Endodermal cell (in vitro differentiated cells): ENCODE measurements at regions not wholly inside any gene's neighbourhood (a gene's known extent, or its start where the extent isn't known, plus 50 kb on each side); places are given as distances from the start of the nearest gene placed in this dataset.

Experiments used
- DNase-seq: peaks from one replicate; pipeline ENCODE4 v3.0.0-alpha.2; 2017
- H3K27ac ChIP-seq: 2 replicates; pipeline ENCODE4 v1.5.1; 2013; ENCODE audit warnings: mild to moderate bottlenecking, low read depth, low read length, moderate library complexity
- H3K27me3 ChIP-seq: 2 replicates; pipeline ENCODE4 v1.6.1; 2013; ENCODE audit warnings: mild to moderate bottlenecking, low read length, moderate library complexity; ENCODE audit not compliant: insufficient read depth, control insufficient read depth, poor library complexity, severe bottlenecking
- H3K36me3 ChIP-seq: 2 replicates; pipeline ENCODE4 v1.7.0; 2013; ENCODE audit warnings: mild to moderate bottlenecking, low read length, moderate library complexity; ENCODE audit not compliant: control insufficient read depth, insufficient read depth
- H3K4me1 ChIP-seq: one replicate; pipeline ENCODE4 v1.7.0; 2013; ENCODE audit warnings: low read length; ENCODE audit not compliant: control insufficient read depth, insufficient read depth
- H3K4me3 ChIP-seq: 2 replicates; pipeline ENCODE4 v1.5.1; 2013; ENCODE audit warnings: mild to moderate bottlenecking, low read length, moderate library complexity
- H3K9ac ChIP-seq: 2 replicates; pipeline ENCODE4 v1.6.1; 2013; ENCODE audit warnings: mild to moderate bottlenecking, low read length, moderate library complexity; ENCODE audit not compliant: poor library complexity, severe bottlenecking; ENCODE audit errors: extremely low read depth
- H3K9me3 ChIP-seq: 2 replicates; pipeline ENCODE4 v1.6.1; 2013; ENCODE audit warnings: mild to moderate bottlenecking, low read length, moderate library complexity; ENCODE audit not compliant: control insufficient read depth
- H3K27ac Mint-ChIP-seq: 2 replicates; pipeline ENCODE4 v1.8.0; 2020; ENCODE audit warnings: mixed read lengths
- H3K27me3 Mint-ChIP-seq: 2 replicates; pipeline ENCODE4 v1.8.0; 2021; ENCODE audit warnings: mild to moderate bottlenecking, mixed read lengths; ENCODE audit not compliant: insufficient read depth
- H3K36me3 Mint-ChIP-seq: 2 replicates; pipeline ENCODE4 v1.8.0; 2020; ENCODE audit warnings: low read depth, mixed read lengths
- H3K4me1 Mint-ChIP-seq: 2 replicates; pipeline ENCODE4 v1.8.0; 2020; ENCODE audit warnings: mixed read lengths
- H3K4me3 Mint-ChIP-seq: 2 replicates; pipeline ENCODE4 v1.8.0; 2020; ENCODE audit warnings: mild to moderate bottlenecking, moderate library complexity, mixed read lengths
- H3K9me3 Mint-ChIP-seq: 2 replicates; pipeline ENCODE4 v1.8.0; 2020; ENCODE audit warnings: mild to moderate bottlenecking, mixed read lengths
- WGBS, 2 experiments: methylation state at CpG; one replicate each; pipeline versions ENCODE4 v1.1.5 to v1.1.7; 2013; ENCODE audit warnings: missing lambda C conversion rate in 2 of 2, mixed read lengths in 1 of 2; ENCODE audit not compliant: insufficient coverage in 1 of 2, insufficient read length in 1 of 2; 5-methylcytosine and 5-hydroxymethylcytosine counted together
- TF ChIP-seq, protein P1 (sequence below): fragments of 200-600 bp; sonication (generic); conservative IDR thresholded peaks from 2 replicates; pipeline ENCODE4 v1.5.0; 2021; ENCODE audit warnings: antibody characterized with exemption, mild to moderate bottlenecking

DNA sequence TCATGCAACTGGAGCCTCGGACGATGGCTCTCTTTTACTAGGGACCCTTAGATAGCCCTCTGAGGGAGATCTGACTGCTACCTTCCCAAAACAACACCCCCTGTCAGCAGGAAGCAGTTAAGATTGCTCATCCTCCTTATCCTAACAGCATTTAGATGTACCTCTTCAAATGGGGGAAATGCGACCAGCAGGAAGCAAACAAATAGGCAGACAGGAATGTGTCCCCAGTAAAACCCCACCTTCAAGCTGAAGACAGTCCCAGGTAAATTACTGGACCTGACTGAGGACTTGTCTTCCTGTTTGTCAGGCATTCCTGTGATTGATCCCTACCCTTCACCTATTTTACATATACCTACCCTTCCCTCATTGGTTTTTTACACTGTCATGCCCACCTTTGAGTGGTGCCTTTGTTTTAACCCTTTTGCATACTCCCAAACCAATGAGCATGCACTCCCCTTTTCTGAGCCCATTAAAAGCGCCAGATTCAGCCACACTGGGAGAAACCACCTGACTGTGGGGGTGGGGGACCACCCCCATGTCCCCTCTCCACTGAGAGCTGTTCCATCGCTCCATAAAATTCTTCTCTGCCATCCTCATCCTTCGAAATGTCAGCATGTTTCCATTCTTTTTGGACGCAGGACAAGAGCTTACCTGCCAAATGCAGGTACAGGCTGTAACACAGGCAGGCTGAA is 954.0 kb upstream of the CDH6 start:
- Histone ChIP-seq H3K4me1 (no peaks in the 10 kb centered on the region), H3K4me3 (no peak overlapping the region), H3K27me3 (no peaks in the 10 kb centered on the region), H3K27ac (no peak overlapping the region), H3K9ac (no peak overlapping the region), H3K9me3 (peaks cover 13% of the 10 kb centered on the region), H3K36me3 (no peaks in the 10 kb centered on the region)
- Mint-ChIP-seq H3K36me3 (no peaks in the 10 kb centered on the region), H3K27ac (peak overlapping the region; percentile 82), H3K4me3 (no peak overlapping the region), H3K4me1 (peaks cover 20% of the 10 kb centered on the region), H3K9me3 (peaks cover 2% of the 10 kb centered on the region), H3K27me3 (no peaks in the 10 kb centered on the region)
- peak; percentile 68 for DNase-seq
- TF ChIP-seq, protein P1, sequence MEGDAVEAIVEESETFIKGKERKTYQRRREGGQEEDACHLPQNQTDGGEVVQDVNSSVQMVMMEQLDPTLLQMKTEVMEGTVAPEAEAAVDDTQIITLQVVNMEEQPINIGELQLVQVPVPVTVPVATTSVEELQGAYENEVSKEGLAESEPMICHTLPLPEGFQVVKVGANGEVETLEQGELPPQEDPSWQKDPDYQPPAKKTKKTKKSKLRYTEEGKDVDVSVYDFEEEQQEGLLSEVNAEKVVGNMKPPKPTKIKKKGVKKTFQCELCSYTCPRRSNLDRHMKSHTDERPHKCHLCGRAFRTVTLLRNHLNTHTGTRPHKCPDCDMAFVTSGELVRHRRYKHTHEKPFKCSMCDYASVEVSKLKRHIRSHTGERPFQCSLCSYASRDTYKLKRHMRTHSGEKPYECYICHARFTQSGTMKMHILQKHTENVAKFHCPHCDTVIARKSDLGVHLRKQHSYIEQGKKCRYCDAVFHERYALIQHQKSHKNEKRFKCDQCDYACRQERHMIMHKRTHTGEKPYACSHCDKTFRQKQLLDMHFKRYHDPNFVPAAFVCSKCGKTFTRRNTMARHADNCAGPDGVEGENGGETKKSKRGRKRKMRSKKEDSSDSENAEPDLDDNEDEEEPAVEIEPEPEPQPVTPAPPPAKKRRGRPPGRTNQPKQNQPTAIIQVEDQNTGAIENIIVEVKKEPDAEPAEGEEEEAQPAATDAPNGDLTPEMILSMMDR, result no peak
- WGBS, 2 experiments, result 80 to 81% methylated on average over 6 to 7 of the region's 7 CpGs

DNA sequence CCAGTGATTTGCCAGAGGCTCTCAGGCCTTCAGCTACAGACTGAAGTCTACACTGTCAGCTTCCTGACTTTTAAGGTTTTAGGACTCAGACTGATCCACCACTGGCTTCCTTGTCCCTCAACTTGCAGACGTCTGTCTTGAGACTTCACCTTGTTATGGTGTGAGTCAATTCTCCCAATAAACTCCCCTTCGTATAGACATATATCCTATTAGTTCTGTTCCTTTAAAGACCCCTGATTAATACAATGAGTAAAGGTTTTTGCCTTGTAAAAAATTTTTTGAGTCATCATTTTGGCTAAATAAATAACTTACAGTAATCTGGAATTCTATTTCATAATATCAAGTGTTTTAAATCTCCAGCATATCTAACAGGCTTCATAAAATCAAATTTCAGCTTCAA is 956.3 kb upstream of the CDH6 start:
- 98 to 100% methylated on average over 1 to 2 of the region's 2 CpGs for WGBS, 2 experiments
- TF ChIP-seq, protein P1, result no peak

DNA sequence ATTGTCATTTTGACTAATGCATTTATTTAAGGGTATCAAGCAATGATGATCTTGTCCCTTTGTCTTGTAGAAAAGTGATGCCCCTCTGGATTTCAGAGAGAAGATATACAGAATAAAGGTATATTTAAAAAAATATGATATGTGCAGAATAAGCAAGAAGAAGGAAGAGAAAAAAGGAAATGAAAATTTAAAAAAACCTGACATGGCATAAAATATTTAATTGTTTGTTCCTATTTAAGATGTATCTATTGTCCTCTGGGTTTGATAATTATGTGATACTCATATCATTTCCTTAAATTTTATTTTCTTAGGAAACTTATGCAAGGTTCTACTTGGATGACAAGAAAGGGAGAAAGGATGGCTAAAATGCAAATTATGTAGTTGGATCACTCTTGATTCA is 983.7 kb upstream of the CDH6 start:
- H3K4me1 Mint-ChIP-seq, result no peaks in the 10 kb centered on the region
- H3K9ac ChIP-seq, result no peak overlapping the region
- H3K4me3 ChIP-seq, result no peak overlapping the region
- H3K36me3 Mint-ChIP-seq, result no peaks in the 10 kb centered on the region
- H3K9me3 Mint-ChIP-seq, result peaks cover 19% of the 10 kb centered on the region
- H3K36me3 ChIP-seq, result no peaks in the 10 kb centered on the region
- H3K27ac ChIP-seq, result no peak overlapping the region
- no peaks in the 10 kb centered on the region for H3K4me1 ChIP-seq
- TF ChIP-seq, protein P1, result no peak
- H3K4me3 Mint-ChIP-seq, result no peak overlapping the region
- no peak for DNase-seq
- H3K27me3 Mint-ChIP-seq, result no peaks in the 10 kb centered on the region
- no peak overlapping the region for H3K27ac Mint-ChIP-seq
- peaks cover 16% of the 10 kb centered on the region for H3K9me3 ChIP-seq
- no peaks in the 10 kb centered on the region for H3K27me3 ChIP-seq

More for the DNA sequence above, 956.3 kb upstream of the CDH6 start:
- Histone ChIP-seq H3K4me1 (no peaks in the 10 kb centered on the region), H3K9me3 (peaks cover 13% of the 10 kb centered on the region), H3K9ac (no peak overlapping the region), H3K27me3 (no peaks in the 10 kb centered on the region), H3K4me3 (no peak overlapping the region), H3K27ac (no peak overlapping the region), H3K36me3 (no peaks in the 10 kb centered on the region)
- no peaks in the 10 kb centered on the region for H3K27me3 Mint-ChIP-seq
- no peaks in the 10 kb centered on the region for H3K36me3 Mint-ChIP-seq
- H3K9me3 Mint-ChIP-seq, result peaks cover 2% of the 10 kb centered on the region
- DNase-seq, result no peak
- H3K4me1 Mint-ChIP-seq, result peaks cover 16% of the 10 kb centered on the region
- no peak overlapping the region for H3K4me3 Mint-ChIP-seq
- no peak overlapping the region for H3K27ac Mint-ChIP-seq
